Spleen (tissue), 11 donors: ENCODE measurements at regions not wholly inside any gene's neighbourhood (a gene's known extent, or its start where the extent isn't known, plus 50 kb on each side); places are given as distances from the start of the nearest gene placed in this dataset.

Experiments
- DNase-seq: peaks from one replicate; pipeline ENCODE4 v3.0.0-alpha.2; 2020
- H3K27ac ChIP-seq, 8 donors: fragments of 200-600 bp; sonication (generic) in 7 of 8; 1 replicate in 4 of 8; 2 replicates in 4 of 8; pipeline versions ENCODE4 v1.5.0 to v1.8.0; 2016 to 2021; ENCODE audit warnings: inconsistent platforms in 4 of 8, mild to moderate bottlenecking in 4 of 8, moderate library complexity in 1 of 8
- H3K27me3 ChIP-seq, 7 donors: fragments of 200-600 bp; sonication (generic) in 6 of 7; replicated peaks in 1 of 7; 1 replicate in 4 of 7; 2 replicates in 3 of 7; pipeline versions ENCODE4 v1.5.0 to v1.8.0; 2016 to 2021; ENCODE audit warnings: inconsistent platforms in 3 of 7, mild to moderate bottlenecking in 1 of 7
- H3K36me3 ChIP-seq, 6 donors: fragments of 200-600 bp; sonication (generic) in 5 of 6; 1 replicate in 4 of 6; 2 replicates in 2 of 6; pipeline versions ENCODE4 v1.5.0 to v1.8.0; 2016 to 2021; ENCODE audit warnings: inconsistent platforms in 2 of 6
- H3K4me1 ChIP-seq, 6 donors: fragments of 200-600 bp; sonication (generic) in 5 of 6; 1 replicate in 3 of 6; 2 replicates in 3 of 6; pipeline versions ENCODE4 v1.5.0 to v1.8.0; 2016 to 2021; ENCODE audit warnings: inconsistent platforms in 3 of 6
- H3K4me3 ChIP-seq, 8 donors: fragments of 200-600 bp; sonication (generic) in 7 of 8; 1 replicate in 4 of 8; 2 replicates in 4 of 8; pipeline versions ENCODE4 v1.5.0 to v1.8.0; 2016 to 2021; ENCODE audit warnings: inconsistent platforms in 4 of 8, mild to moderate bottlenecking in 4 of 8, moderate library complexity in 2 of 8
- H3K9me3 ChIP-seq, 8 donors: fragments of 200-600 bp; sonication (generic) in 7 of 8; 1 replicate in 4 of 8; 2 replicates in 4 of 8; pipeline versions ENCODE4 v1.5.0 to v1.8.0; 2016 to 2021; ENCODE audit warnings: inconsistent platforms in 4 of 8
- POLR2A ChIP-seq, 3 donors: fragments of 450-650 bp; IDR thresholded peaks; one replicate each; pipeline ENCODE4 v1.5.1; 2017; ENCODE audit warnings: antibody characterized with exemption in 3 of 3, mild to moderate bottlenecking in 1 of 3
- POLR2AphosphoS5 ChIP-seq, 3 donors: sonication (generic); formaldehyde crosslinking; IDR thresholded peaks; one replicate each; pipeline ENCODE4 v1.5.1; 2017; ENCODE audit warnings: antibody characterized with exemption in 3 of 3
- WGBS, 5 donors: extraction: QIAGEN DNeasy Blood & Tissue Kit in 3 of 5; methylation state at CpG; one replicate each; pipeline versions ENCODE4 v1.1.5 to v1.1.7; 2013 to 2018; 5-methylcytosine and 5-hydroxymethylcytosine counted together
- intact Hi-C: fragments of 100-400 bp; cut with DNase I; formaldehyde crosslinking; loops from one replicate; pipeline ENCODE4 v1.15.0; 2023; ENCODE audit warnings: low total_unique reads
- TF ChIP-seq, protein P1 (sequence below), 11 experiments: fragments of 200-600 bp in 7 of 11; fragments of 450-650 bp in 4 of 11; sonication (generic) in 4 of 11; IDR thresholded peaks in 8 of 11; conservative IDR thresholded peaks in 3 of 11; 1 replicate in 7 of 11; 2 replicates in 4 of 11; pipeline versions ENCODE4 v1.4.0 to v1.8.0; 2016 to 2021; ENCODE audit warnings: antibody characterized with exemption in 11 of 11, inconsistent platforms in 4 of 11, mild to moderate bottlenecking in 1 of 11
- donor health status: healthy with polysubstance abuse.
- donor health status: DM: no; HTN: no; CAD: no; lungs with moderate emphysema.
- donor health status: DM: no; HTN: no; CAD: no.
- donor health status: Bipolar disorder and iron deficiency.
- donor health status: healthy.
- donor health status: DM: no; HTN: no; CAD: no.
- donor health status: DM: yes; HTN: yes; CAD: no.

DNA sequence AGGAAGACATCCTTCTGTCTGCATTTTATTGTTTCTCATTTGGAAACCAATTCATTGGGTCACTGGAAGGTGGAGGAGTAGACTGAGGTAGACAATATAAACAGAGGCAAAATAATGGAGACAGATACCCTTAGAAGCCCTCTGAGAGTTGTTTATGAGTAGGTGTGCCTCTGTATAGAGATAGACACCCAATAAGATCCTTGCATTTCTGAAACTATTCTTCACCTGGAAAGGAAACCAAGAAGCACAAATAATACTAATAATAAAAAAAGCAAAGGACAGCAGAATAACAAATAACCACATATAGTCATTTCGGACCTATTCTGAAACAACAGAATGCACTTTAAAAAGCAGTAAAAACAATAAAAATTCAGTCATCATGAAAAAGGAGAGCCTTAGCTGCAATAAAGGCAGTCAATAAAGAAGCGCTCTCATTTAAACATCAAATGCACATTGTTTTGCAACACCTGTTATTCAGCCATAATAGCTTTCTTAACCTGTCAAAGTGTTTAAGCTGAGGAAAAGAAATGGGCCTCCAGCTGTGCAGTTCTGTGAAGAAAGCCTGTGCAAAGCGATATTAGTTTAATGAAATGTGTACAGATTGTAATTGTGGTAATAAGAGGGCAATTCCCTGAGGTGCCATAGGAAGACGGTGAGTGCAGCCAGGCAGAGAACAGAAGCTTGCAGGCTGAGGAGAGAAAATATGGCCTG lies 904.2 kb downstream of the STPG2 start:
- intact Hi-C loops = no loop called here
- peaks cover 0 to 5% (median 0%) of the 10 kb centered on the region in 8 donors for H3K9me3 ChIP-seq
- no peak overlapping the region for H3K27ac ChIP-seq
- 81 to 84% (median 82%) methylated on average over 4 of the region's 4 CpGs for WGBS, 5 donors
- no peaks in the 10 kb centered on the region for H3K4me1 ChIP-seq
- H3K27me3 ChIP-seq = no peaks in the 10 kb centered on the region
- no peak overlapping the region for H3K4me3 ChIP-seq
- TF ChIP-seq, protein P1, sequence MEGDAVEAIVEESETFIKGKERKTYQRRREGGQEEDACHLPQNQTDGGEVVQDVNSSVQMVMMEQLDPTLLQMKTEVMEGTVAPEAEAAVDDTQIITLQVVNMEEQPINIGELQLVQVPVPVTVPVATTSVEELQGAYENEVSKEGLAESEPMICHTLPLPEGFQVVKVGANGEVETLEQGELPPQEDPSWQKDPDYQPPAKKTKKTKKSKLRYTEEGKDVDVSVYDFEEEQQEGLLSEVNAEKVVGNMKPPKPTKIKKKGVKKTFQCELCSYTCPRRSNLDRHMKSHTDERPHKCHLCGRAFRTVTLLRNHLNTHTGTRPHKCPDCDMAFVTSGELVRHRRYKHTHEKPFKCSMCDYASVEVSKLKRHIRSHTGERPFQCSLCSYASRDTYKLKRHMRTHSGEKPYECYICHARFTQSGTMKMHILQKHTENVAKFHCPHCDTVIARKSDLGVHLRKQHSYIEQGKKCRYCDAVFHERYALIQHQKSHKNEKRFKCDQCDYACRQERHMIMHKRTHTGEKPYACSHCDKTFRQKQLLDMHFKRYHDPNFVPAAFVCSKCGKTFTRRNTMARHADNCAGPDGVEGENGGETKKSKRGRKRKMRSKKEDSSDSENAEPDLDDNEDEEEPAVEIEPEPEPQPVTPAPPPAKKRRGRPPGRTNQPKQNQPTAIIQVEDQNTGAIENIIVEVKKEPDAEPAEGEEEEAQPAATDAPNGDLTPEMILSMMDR (IDR thresholded peaks at IDR 0.05 in 8 of 11, conservative IDR thresholded peaks at IDR 0.05 in 3 of 11) = no peak
- TF ChIP-seq POLR2A (IDR thresholded peaks at IDR 0.05) = no peak
- TF ChIP-seq POLR2AphosphoS5 (IDR thresholded peaks at IDR 0.05) = no peak
- DNase-seq = no peak
- H3K36me3 ChIP-seq = no peaks in the 10 kb centered on the region

DNA sequence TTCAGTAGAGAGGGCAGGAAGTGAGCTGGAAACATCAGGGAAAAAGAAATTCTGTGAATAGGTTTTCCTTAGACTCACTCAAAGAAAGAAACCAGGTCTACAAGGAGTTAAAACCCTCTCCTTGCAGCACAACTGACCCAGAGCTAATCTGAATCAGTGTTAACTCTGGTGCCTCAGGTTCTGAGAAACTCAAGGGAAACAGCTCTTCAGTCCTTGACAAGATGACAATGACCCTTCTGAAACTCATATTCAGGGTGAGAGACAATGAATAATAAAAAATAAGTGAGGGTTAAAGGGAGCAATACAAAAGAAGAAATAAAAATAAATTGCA lies 903.6 kb downstream of the STPG2 start:
- intact Hi-C loops = no loop called here

DNA sequence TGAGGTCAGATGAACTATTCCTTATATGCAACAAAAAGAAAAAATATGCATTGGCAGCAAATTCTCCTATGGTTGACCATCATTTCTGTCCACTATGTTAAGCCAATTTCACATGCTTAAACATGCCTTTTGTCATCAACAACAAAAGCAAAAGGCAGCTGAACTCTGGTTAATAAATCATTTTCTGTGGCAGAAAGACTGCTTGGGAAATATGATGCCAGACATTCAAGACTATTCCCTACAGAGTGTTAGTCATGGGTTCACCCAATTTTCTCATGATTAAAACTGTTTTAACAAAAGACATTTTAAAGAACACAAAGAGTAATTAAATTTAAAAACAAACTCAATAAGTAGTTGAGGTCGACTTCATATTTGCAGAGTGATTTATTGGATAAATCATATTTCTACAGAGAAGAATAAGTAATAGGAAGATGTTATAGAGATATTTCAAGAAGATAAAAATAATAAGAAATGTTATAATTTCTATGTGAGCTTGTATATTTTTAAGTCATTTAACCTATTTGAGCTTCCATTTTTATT lies 890.6 kb downstream of the STPG2 start:
- no peak overlapping the region for H3K27ac ChIP-seq
- no peak for DNase-seq
- 51 to 73% (median 55%) methylated on average over 1 of the region's 1 CpG for WGBS, 5 donors
- H3K27me3 ChIP-seq = no peaks in the 10 kb centered on the region
- H3K36me3 ChIP-seq = no peaks in the 10 kb centered on the region
- intact Hi-C loops = no loop called here
- no peaks in the 10 kb centered on the region for H3K4me1 ChIP-seq
- peaks cover 0 to 30% (median 6%) of the 10 kb centered on the region in 8 donors for H3K9me3 ChIP-seq
- TF ChIP-seq POLR2AphosphoS5 (IDR thresholded peaks at IDR 0.05) = no peak
- TF ChIP-seq, protein P1 (IDR thresholded peaks at IDR 0.05 in 8 of 11, conservative IDR thresholded peaks at IDR 0.05 in 3 of 11) = no peak
- no peak for TF ChIP-seq POLR2A (IDR thresholded peaks at IDR 0.05)
- H3K4me3 ChIP-seq = no peak overlapping the region

More for the DNA sequence above, 903.6 kb downstream of the STPG2 start:
- no peak for DNase-seq
- H3K4me1 ChIP-seq = no peaks in the 10 kb centered on the region
- no peak overlapping the region for H3K4me3 ChIP-seq
- H3K36me3 ChIP-seq = no peaks in the 10 kb centered on the region
- peaks cover 0 to 5% (median 0%) of the 10 kb centered on the region in 8 donors for H3K9me3 ChIP-seq
- H3K27ac ChIP-seq = no peak overlapping the region
- TF ChIP-seq, protein P1 (IDR thresholded peaks at IDR 0.05 in 8 of 11, conservative IDR thresholded peaks at IDR 0.05 in 3 of 11) = no peak
- TF ChIP-seq POLR2AphosphoS5 (IDR thresholded peaks at IDR 0.05) (no peak), POLR2A (IDR thresholded peaks at IDR 0.05) (no peak)
- H3K27me3 ChIP-seq = no peaks in the 10 kb centered on the region

DNA sequence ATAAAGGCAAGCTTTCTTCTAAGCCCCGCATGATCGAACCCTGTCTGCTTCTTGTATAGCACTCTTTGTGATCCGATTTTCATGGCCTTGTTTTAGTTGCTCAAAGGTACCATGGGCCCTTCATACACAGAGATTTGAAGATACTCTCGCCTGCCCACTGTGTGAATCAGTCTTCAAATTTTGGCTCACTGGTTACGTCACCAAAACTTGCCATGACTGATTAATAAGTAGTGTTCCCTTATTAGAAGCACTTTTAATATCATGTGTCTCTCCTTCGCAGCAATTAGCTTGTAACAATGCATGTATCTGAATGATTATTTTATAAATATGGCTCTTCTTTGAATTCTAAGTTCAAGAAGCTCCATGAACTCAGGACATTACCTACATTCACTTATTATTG lies 880.5 kb downstream of the STPG2 start:
- H3K9me3 ChIP-seq = peaks cover 0 to 10% (median 0%) of the 10 kb centered on the region in 8 donors
- H3K4me3 ChIP-seq = no peak overlapping the region
- no peak for TF ChIP-seq POLR2A (IDR thresholded peaks at IDR 0.05)
- TF ChIP-seq, protein P1 (IDR thresholded peaks at IDR 0.05 in 8 of 11, conservative IDR thresholded peaks at IDR 0.05 in 3 of 11) = no peak
- TF ChIP-seq POLR2AphosphoS5 (IDR thresholded peaks at IDR 0.05) = no peak
- H3K27ac ChIP-seq = no peak overlapping the region
- no peaks in the 10 kb centered on the region for H3K27me3 ChIP-seq
- no peaks in the 10 kb centered on the region for H3K4me1 ChIP-seq
- intact Hi-C loops = no loop called here
- WGBS, 5 donors = 82 to 87% (median 83%) methylated on average over 6 of the region's 6 CpGs
- DNase-seq = no peak
- no peaks in the 10 kb centered on the region for H3K36me3 ChIP-seq
